ENCODE measurements at regions not wholly inside any gene's neighbourhood (a gene's known extent, or its start where the extent isn't known, plus 50 kb on each side); places are given as distances from the start of the nearest gene placed in this dataset.

- DNase-seq, result no peak
These were observed 133.2 kb upstream of the GULP1 start for GRCh38 chr2:188158337-188159100.

- DNase-seq, result no peak
These were observed 132.2 kb upstream of the GULP1 start for GRCh38 chr2:188159484-188159883.

- no peak for DNase-seq
These were observed 121.3 kb upstream of the GULP1 start for GRCh38 chr2:188170356-188170755.

- DNase-seq, result no peak
These were observed 115.1 kb upstream of the GULP1 start for GRCh38 chr2:188176620-188177019.

- DNase-seq, result no peak
These were observed 110.4 kb upstream of the GULP1 start for GRCh38 chr2:188181067-188181838.

- DNase-seq, result no peak
These were observed 109.8 kb upstream of the GULP1 start for GRCh38 chr2:188181884-188182283.

- no peak for DNase-seq
These were observed 103.9 kb upstream of the GULP1 start for GRCh38 chr2:188187726-188188125.

GRCh38 chr2:188189356-188189755, 102.3 kb upstream of the GULP1 start:
- DNase-seq, result no peak

GRCh38 chr2:188193230-188193629, 98.4 kb upstream of the GULP1 start:
- DNase-seq, result no peak

- DNase-seq, result no peak
These were observed 95.2 kb upstream of the GULP1 start for GRCh38 chr2:188196343-188197008.

GRCh38 chr2:188199716-188200128, 92.0 kb upstream of the GULP1 start:
- no peak for DNase-seq

- DNase-seq, result no peak
These were observed 90.0 kb upstream of the GULP1 start for GRCh38 chr2:188201639-188202038.

- no peak for DNase-seq
These were observed 88.9 kb upstream of the GULP1 start for GRCh38 chr2:188202777-188203176.

GRCh38 chr2:188203776-188204175, 87.9 kb upstream of the GULP1 start:
- DNase-seq, result no peak

GRCh38 chr2:188204824-188205223, 86.8 kb upstream of the GULP1 start:
- DNase-seq, result no peak

GRCh38 chr2:188207554-188207953, 84.1 kb upstream of the GULP1 start:
- no peak for DNase-seq

- DNase-seq, result no peak
These were observed 82.5 kb upstream of the GULP1 start for GRCh38 chr2:188209218-188209617.

GRCh38 chr2:188217264-188217663, 74.4 kb upstream of the GULP1 start:
- DNase-seq, result no peak

GRCh38 chr2:188219541-188219940, 72.1 kb upstream of the GULP1 start:
- no peak for DNase-seq

GRCh38 chr2:188220535-188220934, 71.1 kb upstream of the GULP1 start:
- no peak for DNase-seq

- DNase-seq, result no peak
These were observed 64.0 kb upstream of the GULP1 start for GRCh38 chr2:188227713-188228112.

GRCh38 chr2:188235364-188235763, 56.3 kb upstream of the GULP1 start:
- DNase-seq, result no peak

- no peak for DNase-seq
These were observed 53.3 kb upstream of the GULP1 start for GRCh38 chr2:188238386-188238785.

Measured in COR-L47 (cell line).